ENCODE measurements at regions not wholly inside any gene's neighbourhood (a gene's known extent, or its start where the extent isn't known, plus 50 kb on each side); places are given as distances from the start of the nearest gene placed in this dataset.

DNA sequence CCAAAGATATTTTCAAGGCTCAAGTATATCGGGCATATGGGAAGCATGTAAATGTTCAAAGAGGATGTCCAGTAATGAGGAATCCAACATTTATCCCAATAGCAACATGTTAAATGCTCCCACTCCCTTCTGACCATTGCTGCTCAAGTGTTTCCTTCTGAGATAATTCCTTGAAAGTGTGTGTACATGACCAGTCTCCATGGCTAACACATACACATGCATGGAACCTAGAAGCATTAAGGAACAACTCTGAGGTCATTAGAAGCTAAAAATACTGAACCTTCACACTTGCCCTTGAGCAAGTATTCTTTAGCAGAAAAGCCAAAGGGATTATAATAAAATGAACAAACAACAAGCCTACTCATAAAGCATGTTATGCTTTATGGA, 433.8 kb upstream of the TCF4 start:
- TF ChIP-seq, protein P1, sequence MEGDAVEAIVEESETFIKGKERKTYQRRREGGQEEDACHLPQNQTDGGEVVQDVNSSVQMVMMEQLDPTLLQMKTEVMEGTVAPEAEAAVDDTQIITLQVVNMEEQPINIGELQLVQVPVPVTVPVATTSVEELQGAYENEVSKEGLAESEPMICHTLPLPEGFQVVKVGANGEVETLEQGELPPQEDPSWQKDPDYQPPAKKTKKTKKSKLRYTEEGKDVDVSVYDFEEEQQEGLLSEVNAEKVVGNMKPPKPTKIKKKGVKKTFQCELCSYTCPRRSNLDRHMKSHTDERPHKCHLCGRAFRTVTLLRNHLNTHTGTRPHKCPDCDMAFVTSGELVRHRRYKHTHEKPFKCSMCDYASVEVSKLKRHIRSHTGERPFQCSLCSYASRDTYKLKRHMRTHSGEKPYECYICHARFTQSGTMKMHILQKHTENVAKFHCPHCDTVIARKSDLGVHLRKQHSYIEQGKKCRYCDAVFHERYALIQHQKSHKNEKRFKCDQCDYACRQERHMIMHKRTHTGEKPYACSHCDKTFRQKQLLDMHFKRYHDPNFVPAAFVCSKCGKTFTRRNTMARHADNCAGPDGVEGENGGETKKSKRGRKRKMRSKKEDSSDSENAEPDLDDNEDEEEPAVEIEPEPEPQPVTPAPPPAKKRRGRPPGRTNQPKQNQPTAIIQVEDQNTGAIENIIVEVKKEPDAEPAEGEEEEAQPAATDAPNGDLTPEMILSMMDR (IDR thresholded peaks at IDR 0.05; ENCODE audit: low read length), result no peak
- TF ChIP-seq EZH2 (IDR thresholded peaks at IDR 0.05; ENCODE audit: borderline replicate concordance, low read length), result no peak

Data from OCI-LY1 (cell line).